ENCODE measurements at regions not wholly inside any gene's neighbourhood (a gene's known extent, or its start where the extent isn't known, plus 50 kb on each side); places are given as distances from the start of the nearest gene placed in this dataset.

DNA sequence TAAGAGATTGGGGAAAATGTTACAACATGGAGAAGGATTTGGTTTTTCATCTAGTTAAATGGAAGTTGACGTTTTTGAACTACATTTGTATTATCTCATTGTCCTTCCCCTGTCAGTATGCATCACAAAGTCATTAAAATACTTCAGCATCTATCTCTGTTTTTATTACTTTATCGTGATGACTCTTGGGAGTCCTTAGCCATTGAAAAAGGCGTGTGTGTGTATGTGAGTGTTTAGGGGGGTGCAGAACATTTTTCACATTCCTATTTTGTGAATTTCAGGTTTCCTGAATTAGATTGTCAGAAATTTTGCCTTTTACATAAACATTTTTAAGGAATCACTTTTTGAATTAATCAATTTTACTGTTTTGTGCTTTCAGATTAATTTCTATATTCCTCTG lies 360.6 kb upstream of the SGO1 start:
- no peak for TF ChIP-seq EZH2 (optimal IDR thresholded peaks at IDR 0.05; ENCODE audit: low read depth, low read length)
- TF ChIP-seq, protein P1, sequence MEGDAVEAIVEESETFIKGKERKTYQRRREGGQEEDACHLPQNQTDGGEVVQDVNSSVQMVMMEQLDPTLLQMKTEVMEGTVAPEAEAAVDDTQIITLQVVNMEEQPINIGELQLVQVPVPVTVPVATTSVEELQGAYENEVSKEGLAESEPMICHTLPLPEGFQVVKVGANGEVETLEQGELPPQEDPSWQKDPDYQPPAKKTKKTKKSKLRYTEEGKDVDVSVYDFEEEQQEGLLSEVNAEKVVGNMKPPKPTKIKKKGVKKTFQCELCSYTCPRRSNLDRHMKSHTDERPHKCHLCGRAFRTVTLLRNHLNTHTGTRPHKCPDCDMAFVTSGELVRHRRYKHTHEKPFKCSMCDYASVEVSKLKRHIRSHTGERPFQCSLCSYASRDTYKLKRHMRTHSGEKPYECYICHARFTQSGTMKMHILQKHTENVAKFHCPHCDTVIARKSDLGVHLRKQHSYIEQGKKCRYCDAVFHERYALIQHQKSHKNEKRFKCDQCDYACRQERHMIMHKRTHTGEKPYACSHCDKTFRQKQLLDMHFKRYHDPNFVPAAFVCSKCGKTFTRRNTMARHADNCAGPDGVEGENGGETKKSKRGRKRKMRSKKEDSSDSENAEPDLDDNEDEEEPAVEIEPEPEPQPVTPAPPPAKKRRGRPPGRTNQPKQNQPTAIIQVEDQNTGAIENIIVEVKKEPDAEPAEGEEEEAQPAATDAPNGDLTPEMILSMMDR (IDR thresholded peaks at IDR 0.05; ENCODE audit: low read length), result no peak
